ENCODE measurements at regions not wholly inside any gene's neighbourhood (a gene's known extent, or its start where the extent isn't known, plus 50 kb on each side); places are given as distances from the start of the nearest gene placed in this dataset.

DNA sequence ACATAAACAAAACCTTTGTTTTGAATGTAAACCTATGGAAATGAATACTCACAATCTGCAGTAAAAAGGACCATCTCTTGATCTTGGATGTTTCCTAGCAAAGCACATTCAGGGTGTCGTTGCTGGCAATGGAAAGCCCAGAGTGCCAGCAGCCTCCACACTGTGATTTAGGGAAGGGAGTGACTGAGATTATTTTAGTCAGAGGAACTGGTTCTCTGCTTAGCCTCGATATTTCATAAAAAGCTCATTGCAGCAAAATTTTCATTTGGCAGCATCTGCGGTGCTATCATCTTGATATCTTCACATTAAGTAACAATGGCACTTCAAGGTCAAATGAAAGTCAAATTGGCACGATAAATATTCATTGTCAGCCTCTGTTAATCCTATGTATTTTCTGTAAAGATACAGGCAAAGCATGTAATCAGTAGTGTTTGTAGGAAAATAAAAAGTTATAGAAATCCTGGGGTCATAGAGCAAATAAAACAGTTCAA, 116.0 kb downstream of the MACIR start:
- no peak for DNase-seq

DNA sequence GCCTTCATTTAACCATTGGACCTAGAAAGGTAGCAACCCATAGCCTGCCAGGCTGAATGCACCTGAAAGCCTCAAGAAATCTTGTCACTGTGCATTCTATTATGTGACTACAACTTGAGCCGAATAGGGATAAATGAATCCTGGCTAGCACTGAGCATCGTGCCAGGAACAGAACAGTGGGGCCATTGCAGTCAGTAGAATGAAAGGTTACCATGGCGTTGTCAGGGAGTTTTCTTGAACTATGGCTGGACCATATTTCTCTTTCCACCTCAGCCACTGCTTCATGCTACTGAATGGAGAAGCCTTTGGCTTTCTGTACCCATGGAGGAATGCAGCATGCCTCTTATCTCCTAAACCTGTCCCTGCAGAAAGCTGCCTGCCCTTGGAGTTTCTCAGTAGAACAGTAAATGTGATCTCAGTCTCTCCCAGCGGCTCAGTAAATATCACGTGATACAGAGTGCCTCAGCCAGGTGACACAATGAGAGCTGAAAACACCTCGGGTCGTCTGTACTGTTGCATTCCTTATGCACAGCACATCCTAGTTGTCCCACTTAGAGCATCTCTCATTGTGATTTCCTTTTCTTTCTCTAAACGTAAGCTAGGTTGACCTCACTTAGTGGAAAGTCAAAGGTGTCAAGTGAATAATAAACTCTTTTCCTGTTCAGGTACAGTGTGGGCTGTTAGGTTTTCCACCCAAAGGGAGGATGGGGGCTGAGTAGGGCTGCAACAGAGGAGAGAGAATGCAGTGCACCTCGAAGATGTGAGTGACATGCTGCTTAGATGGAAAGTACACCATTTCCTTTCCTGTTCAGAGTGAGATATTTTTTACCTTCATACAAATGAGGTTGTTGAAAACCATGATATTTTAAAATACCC, 115.3 kb downstream of the MACIR start:
- no peak for DNase-seq

DNA sequence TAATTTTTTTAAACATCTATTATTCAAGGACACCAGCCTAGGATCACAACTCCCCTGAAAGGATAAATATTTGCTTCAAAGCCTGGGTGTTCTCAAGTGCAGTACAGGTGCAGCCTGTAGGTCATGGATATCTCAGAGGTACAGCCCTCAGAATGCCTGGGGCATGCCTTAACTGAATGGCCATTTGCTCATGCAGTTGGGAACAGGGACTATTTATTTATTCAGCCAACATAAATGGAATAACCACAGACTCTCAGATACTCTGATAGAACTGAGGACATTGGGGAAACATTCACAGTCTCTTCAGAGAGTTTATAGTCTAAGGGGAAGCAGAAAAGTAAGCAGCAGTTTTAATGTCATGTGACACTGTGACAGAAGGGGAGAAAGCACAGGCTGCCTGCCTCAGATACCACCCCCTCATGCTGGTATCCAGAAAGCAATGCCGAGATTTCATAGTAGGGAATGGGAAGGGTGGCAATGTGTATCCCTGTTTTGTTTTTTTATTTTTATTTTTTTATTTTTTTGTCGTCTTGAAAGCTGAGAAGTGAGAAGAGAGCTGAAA, 112.6 kb downstream of the MACIR start:
- DNase-seq, result no peak

DNA sequence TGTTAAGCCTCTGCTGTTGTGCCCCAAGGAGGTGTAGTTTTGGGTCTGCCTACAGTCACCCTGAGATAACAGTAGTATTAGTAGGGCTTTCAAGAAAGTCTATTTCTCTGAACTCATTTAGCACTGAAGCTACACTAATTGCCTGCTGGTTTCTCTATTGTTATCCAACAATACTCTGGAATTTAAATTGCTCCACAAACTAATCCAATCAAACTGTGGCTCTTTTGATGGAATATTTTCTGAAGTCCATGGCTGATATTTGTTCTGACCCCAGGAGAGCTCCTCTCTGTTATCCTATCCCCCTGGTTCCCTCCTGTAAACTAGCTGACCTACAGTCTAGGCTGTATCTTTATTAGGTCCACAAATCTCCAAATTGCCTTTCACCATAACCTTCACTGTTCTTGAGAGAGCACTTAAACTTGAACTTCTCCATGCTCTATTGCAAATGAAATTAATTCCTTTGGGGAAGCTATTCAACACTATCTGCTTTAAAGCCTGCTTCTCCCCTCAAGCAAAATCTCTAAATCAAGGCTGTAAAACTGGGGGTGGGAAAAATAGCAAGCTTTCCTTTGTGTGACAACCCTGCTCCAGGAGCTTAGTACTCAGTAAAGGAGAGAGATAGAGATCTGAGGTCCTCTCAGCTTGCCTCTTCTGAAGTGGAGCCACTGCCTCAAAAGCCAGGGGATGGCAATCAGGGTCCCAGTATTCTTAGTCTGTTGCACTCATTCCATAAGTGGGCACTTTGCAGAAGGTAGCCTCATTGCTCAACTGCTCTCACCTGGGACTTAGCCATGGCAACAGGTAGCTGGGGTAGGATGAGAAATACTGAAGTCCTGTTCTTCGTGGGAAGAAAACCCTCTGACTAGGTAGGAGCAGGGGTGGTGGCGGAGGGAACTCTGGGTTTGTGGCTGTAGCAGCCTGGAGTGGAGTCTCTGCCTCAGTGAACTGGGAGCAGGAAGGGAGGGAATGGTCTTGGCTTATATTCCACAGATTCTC, 110.9 kb downstream of the MACIR start:
- DNase-seq, result no peak

DNA sequence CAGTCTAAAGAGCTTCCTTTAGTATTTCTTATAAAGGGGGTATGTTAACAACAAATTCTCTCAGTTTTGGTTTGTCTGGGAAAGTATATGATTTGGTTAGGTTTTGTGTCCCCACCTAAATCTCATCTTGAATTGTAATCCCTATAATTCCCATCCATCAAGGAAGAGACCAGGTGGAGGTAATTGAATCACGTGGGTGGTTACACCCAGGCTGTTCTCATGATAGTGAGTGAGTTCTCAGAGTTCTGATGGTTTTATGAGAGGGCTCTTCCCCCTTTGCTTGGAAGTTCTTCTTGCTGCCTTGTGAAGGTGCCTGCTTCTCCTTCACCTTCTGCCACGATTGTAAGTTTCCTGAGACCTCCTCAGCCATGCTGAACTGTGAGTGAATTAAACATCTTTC, 109.1 kb downstream of the MACIR start:
- no peak for DNase-seq

DNA sequence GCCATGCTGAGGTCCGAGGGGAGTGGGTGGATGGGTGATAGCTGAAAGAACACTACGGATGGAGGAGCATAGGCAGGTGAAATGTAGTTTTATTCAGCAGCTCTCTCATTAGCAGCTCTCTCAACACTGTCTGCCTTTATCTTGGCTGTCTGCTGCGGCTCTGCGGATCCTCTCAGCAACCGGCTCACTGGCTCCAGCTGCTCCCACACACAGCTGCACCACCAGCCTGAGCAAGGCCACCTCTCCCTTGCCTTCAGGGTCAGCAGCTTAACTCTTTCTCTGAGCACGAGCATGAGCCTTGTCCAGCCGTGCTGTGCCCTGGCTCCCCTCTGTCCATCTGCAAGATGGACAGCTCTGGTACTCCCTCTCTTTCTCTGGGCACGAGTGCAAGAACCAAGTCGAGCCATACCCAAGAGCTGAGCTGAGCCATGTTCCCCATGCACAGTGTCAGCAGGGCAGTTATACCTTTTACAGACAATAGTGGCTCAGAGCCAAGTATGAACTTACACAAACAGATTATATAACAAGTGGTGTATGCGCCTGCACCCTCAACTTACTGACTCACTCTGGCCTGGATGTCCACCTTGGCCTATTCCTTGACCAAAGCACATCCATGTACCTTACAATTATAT, 108.5 kb downstream of the MACIR start:
- DNase-seq, result no peak

DNA sequence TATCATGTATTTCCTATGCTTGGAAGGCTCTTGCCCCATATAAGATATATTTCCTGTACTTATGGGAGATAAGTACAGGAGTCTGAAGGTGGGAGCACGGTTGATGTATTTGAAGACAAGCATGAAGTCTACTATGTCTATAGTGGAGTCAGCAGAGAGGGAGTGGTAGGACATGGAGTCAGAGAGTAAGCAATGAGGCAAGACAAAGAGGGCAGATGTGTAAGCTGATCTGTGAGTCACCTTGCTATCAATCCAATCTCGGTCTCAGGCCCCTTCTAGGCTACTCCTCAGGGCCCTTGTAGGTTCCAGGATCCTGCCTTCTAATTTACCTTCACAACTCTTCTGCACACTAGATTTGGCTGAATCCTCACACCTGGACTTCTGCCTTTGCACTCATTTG, 105.5 kb downstream of the MACIR start:
- no peak for DNase-seq

DNA sequence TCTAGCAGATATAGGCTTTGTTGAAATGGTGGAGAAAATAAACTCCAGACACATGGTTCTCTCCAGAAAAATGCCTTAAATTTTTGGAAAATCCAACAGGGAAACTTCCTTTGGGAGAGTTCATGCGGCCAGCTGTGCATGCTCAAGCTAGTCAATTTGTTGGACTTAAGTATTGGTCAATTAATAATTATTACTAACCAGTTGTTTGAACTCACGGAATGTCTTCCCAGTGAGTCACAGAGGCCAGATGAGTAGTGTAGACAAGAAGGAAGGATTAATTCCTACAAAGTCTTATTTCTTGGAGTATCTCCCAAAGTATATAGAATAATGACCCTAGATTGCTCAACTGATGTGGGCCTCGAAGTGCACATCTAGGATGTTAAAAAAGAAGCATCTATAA, 103.6 kb downstream of the MACIR start:
- no peak for DNase-seq

DNA sequence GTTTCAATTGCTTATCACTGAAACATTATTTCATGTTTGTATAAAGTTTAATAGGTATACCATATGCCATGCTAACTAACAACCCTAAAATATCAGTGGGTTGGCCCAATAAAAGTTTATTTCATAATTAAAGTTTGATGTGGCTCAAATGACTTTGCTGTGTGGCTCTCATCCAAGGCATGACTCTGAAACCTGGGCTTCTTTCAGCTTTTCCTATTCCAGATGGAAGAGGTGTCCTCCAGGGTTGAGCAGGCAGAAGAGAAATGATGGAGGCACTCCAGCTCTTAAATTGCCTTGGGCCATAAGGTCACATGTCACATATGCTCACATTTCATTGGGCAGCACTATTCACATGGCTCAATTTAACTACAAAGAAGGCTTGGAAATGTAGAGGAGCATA, 101.9 kb downstream of the MACIR start:
- DNase-seq, result no peak

DNA sequence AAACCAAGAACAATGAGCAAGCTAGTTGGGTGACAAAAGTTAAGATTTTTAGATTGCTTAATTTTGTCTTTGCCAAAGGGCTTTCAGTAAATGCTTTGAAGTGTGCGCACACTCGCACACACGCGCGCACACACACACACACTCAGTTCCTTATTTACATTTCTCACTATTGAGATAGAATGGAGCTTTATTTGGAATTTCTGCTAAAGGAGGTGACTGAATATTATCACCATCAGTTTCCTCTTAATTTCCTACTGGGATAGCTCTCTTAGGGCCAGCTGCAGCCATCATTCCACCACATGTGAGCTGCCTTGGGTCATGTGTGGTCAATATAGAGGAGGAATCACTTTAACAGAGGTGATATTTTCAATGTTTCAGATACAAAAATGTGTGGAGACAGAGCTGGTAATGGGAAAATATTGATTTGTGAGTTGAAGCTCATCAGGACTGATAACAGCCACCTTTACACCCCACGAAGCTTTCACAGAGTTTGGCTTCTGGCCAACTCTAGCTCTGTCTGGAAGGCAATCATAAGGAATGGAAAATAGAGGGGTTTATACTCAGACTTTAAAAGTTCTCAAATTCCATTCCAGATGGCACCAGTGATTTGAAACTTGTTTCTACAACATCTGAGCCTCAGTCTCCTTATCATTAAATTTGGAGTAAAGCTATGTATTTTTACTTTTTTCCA, 99.9 kb downstream of the MACIR start:
- no peak for DNase-seq

DNA sequence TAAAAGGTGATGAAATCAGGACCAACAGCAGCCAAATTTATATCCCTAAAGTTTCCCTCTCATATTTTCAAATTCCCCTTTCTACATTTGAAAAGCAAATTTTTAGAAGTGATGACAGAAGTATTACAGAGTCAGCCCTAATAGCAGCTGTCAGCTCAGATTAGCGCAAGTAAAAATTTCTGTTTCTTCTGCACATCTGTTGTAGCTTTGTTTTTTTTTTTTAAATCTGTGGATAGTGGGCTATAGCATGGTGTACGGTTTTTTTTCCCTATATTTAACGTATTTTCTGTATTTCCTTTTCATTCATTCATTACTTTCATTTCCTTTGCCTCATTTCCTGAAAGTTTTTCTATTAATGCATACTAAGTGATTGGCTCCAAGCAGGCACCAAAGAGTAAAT, 99.1 kb downstream of the MACIR start:
- DNase-seq, result no peak

DNA sequence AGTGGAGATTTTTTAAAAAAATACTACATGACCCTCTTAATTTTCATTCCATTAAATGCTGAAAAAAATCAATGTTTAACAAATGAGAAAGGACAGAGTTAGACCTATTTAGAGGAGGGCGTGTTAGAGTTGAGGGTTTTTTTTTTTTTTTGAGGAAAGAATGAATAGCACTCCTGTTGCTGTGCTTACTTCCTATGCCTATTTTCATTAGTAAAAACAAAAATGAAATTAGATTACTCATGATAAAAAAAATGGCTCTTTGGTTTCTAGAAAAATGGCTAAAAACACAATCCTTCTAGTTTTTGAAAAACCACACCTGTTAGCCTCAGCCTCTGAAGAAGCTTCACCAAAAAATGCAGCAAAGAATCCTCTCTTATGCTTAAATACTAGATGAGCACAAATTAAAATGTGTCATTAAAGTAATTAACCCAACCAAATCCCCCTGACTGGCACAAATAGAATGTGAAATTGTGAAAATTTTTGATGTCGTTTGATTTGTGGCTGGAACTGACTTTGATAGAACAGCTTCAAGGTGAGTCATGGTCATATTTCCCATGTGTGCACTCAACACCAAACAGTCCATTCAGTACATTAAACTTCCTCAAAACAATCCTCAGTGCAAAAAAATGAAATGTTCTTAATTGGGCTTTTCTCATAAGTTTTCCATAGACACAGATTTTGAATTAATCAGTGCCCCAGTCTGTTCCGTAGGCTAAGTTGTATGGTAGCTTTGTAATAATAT, 98.0 kb downstream of the MACIR start:
- DNase-seq, result no peak

DNA sequence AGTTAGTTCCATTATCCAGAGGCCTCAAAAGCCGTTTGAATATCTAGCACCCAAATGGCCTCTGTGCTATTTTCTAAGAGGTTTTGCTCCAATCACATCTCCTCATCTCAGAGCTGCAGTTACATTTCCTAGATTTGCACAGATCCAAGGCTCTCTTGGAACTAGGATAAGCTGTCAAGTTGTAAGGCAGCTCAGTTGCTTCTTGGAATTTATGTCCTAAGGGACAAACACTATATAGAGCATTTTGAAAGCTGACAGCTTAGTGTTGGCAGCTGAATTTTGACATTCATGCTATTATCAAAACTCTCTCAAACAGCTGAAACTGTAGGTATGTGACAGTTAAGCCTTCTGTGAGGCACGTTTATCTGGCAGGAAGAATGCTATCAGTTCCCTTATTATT, 97.0 kb downstream of the MACIR start:
- no peak for DNase-seq

DNA sequence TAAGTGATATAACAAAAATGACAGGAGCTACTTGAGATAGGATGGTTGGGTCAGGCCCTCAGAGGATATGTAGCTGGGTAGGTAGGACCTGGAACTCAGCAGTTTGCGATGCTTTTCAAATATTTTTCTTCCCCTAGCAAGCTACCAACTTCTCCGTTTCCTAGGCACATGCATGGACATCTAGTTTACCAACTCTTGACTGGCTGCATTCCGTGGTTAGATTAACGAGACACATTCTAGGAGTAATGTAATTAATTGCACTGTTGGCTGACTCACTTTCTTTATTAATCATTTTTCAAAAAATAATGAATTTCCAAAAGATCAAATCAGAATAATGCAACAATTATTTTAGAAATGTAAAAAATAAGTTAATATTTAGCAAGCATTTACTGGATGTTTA, 95.9 kb downstream of the MACIR start:
- no peak for DNase-seq

DNA sequence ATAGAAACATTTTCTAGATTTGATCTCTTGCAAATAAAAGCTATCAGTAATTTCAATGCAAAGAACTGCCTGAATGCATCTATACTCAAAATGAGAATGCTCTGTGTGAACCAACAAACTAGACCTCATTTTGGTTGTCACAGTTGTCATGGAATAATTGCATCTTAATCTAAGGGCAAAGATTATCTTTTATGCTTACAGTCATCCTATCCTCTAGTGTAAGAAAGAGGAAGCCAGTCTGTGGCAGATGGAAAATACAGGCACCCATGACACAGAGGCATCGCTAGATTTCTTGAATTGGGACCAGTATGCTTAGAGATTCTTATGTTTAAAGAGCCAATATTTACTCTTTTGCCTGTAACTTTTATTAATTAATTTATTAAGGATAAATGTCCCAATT, 95.0 kb downstream of the MACIR start:
- no peak for DNase-seq

DNA sequence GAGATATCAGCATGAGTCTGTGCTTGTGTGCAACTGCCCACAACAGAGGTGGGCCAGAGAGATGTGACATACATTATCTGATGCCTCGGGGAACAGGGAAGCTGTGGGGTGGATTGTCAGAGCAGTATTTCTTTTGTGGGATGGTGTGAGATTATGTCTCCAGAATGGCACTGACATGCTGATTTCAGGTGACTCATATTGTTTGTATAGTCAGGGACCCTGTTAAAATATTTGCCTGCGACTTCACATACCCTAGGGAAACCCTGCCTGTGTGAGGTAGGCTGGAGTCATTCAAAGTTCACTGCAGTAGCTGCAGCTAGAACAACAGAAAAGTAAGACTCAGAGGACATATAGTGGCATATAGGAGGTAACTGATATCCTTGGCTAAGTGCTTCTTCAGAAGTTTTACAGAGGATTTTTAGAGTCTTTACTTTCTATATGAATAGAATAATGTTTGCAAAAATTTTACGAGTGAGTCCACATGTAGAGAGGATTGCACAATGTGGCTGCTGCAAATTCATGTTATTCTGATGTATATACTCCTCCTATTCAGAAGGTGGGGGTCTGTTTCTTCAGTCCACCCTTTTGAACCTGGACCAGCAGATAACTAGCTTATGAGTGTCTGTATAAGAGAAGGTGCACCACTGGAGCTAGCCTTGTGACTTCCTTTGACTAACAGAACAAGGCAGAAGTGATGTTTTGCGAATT, 89.3 kb downstream of the MACIR start:
- no peak for DNase-seq

DNA sequence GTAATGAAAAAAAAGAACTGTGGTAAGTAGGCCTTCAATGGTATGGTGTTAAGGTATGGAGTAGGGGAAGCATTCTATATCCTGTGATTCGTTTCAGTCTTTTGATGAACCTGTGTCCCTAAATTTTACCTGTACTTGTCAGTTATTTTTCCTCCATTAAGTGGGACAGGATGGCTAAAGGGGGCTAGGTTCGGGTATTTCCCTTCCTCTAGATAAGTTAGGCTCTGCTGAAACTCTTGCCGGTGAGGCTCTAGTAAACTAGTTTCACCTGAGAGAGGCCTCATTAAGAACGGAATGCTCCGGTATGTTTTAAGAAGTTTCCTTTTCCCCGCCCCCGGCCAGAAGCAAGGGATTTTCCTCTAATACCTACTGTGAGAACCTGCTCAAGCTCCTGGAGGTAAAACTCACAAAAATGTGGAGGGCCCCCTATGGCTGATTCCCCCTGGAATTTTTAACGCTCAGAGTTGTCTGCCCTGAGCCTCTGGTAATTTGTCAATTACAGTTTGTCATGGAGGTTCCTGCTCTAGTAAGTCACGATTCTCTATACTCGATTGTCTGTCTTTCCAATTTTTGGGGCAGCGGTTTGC, 87.7 kb downstream of the MACIR start:
- DNase-seq, result no peak

DNA sequence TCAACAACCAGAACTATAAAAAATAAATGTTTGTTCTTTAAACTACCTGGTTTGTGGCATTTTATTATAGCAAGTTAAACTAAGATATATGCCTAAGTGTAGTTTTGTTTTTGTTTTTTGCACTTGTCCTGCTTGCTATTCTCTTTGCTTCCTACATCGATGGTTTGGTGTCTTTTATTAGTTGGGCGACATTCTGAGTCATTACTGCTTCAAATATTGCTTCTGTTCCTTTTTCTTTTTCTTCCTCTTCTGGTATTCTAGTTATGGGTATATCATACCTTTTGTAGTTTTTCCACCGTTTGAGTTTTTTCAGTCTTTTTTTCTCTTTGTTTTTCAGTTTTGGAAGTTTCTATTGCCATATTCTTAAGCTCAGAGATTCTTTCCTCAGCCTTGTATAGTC, 86.9 kb downstream of the MACIR start:
- DNase-seq, result no peak

DNA sequence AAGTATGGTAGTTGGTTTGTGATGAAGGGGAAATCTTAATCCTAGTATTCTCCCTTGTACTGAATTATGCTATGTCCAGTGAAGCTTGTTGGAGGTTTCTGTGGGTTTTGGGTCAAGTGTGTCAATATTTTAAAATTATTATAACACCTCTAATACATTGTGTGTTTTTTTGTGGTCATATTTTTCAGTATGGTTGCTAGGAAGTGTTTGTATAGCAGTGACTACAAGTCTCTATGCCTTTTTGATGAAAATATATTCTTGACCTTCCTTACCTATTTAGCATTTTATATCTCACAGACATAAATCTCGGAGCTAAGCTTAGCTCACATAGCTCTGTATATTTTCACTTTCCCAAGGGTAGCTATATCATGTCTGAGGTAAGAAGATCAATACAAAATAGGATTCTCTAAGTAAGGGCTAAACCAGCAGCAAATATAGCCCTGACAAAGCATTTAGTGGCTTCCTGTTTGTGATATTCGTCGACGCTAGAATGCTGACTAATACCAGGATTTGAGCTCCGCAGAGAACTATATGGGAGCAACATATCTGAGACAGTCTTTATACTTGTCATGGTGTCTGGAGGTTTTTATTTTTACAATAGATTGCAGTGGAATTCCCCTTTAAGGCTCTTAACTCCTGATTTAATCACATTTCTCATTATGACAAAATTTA, 82.3 kb downstream of the MACIR start:
- no peak for DNase-seq

DNA sequence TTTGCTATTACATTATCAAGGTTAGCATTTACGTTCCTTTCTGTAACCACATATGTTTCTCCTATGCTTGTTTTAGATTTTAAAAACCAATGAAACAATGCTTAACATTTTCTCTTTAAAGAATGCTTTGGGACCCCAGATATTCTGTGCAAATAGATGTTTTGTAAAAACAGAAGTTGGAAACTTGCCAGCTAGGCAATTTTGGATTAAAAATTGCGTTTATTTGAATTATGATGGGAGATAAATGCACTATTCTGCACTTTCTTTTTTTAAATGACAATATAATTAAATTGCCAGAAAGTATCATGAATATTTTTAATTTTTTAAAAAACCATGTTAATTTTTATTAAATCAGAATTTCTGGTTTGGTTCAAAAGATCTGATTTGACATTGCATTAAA, 81.6 kb downstream of the MACIR start:
- no peak for DNase-seq

Data from stimulated activated naive CD4-positive, alpha-beta T cell (primary cell).